ENCODE measurements at regions not wholly inside any gene's neighbourhood (a gene's known extent, or its start where the extent isn't known, plus 50 kb on each side); places are given as distances from the start of the nearest gene placed in this dataset.

DNA sequence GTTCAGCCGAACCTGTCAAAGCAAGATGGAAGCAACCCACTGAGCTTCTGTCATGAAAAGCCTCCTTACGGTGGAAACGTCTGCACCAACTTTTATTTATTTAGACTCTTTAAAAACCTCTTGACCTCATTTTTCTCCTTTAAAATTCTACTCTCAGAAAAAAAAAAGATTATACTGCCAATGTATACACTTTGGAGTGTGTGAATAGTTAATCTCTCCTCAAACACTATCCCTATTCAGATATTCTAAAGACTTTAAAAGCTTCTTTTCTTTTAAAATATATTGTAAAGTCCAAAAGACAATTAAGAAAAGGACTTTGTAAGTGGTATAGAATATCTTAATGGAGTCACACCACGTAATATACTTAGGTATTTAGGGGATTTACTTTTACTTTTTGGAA, 335.2 kb upstream of the SEMA3D start:
- H3K9me3 ChIP-seq (ENCODE audit: low read depth, low read length) = no peaks in the 10 kb centered on the region
- no peak overlapping the region for H3K9ac ChIP-seq (ENCODE audit: insufficient read length)
- no peaks in the 10 kb centered on the region for H3K36me3 ChIP-seq (ENCODE audit: insufficient read depth, low read length)
- no peak overlapping the region; the same call in 1 of the 2 replicates for H3K4me3 ChIP-seq
- no peak for DNase-seq (ENCODE audit: low read depth, low spot score)
- TF ChIP-seq FOXP2 (optimal IDR thresholded peaks at IDR 0.05; ENCODE audit: control extremely low read depth, extremely low read length, insufficient read depth) = no peak
- TF ChIP-seq POLR2AphosphoS5 (IDR thresholded peaks at IDR 0.05; ENCODE audit: borderline replicate concordance, low read depth, low read length) = no peak
- TF ChIP-seq EZH2 (IDR thresholded peaks at IDR 0.05) = no peak
- H3K27ac ChIP-seq = no peak overlapping the region

DNA sequence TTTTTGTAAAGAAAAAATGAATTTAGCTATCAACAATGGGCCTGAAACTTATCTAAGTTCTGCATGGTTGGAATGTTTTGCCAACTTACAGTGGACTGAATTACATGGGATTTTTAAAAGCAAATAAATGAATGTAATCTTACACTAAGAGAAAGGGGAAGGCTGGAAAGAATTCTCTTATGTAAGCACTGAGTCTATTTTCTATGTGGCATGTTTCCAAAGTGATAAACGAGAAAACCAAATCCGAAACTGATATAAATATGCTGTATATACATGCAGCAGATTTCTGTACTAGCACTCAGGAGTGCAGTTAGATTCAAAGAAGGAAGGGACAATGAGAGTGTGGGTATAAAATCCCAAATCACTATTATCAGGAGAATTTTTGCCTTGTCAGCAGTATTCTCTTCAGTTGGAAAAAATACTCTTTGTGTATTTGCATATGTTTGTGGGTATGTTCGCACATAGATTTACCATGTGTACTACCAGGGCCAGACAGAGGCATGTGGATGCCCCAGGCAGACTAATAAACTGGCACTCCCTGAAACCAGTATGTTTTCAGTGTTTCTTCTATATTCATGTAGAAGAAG, 334.3 kb upstream of the SEMA3D start:
- TF ChIP-seq FOXP2 (optimal IDR thresholded peaks at IDR 0.05; ENCODE audit: control extremely low read depth, extremely low read length, insufficient read depth) (no peak), POLR2AphosphoS5 (IDR thresholded peaks at IDR 0.05; ENCODE audit: borderline replicate concordance, low read depth, low read length) (no peak), EZH2 (IDR thresholded peaks at IDR 0.05) (no peak)
- Histone ChIP-seq H3K36me3 (ENCODE audit: insufficient read depth, low read length) (no peaks in the 10 kb centered on the region), H3K27ac (peak overlapping the region; percentile 75), H3K4me3 (peak overlapping the region; percentile 67), H3K9ac (ENCODE audit: insufficient read length) (peak overlapping the region; percentile 23), H3K9me3 (ENCODE audit: low read depth, low read length) (no peaks in the 10 kb centered on the region)
- no peak for DNase-seq (ENCODE audit: low read depth, low spot score)

DNA sequence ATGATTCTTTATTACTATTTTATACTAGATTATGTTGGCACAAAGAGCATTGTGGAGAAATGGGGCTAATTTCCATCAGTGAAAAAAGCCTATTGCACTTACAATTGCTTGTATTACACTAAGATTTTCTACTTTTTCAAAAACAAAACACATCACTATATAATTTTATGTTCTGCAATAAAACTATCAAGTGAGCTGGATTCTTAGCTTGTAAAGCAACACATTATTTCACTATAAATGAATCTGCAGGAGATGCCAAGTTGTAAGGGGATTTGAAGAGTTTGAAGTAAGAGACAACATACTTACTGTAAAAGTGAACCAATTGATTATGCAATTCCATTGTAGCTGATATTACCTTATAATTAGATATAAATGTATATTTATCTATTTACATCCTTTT, 333.3 kb upstream of the SEMA3D start:
- Histone ChIP-seq H3K9ac (ENCODE audit: insufficient read length) (no peak overlapping the region), H3K9me3 (ENCODE audit: low read depth, low read length) (no peaks in the 10 kb centered on the region), H3K4me3 (no peak overlapping the region), H3K36me3 (ENCODE audit: insufficient read depth, low read length) (no peaks in the 10 kb centered on the region), H3K27ac (no peak overlapping the region)
- no peak for DNase-seq (ENCODE audit: low read depth, low spot score)
- no peak for TF ChIP-seq POLR2AphosphoS5 (IDR thresholded peaks at IDR 0.05; ENCODE audit: borderline replicate concordance, low read depth, low read length)
- no peak for TF ChIP-seq EZH2 (IDR thresholded peaks at IDR 0.05)
- TF ChIP-seq FOXP2 (optimal IDR thresholded peaks at IDR 0.05; ENCODE audit: control extremely low read depth, extremely low read length, insufficient read depth) = no peak

DNA sequence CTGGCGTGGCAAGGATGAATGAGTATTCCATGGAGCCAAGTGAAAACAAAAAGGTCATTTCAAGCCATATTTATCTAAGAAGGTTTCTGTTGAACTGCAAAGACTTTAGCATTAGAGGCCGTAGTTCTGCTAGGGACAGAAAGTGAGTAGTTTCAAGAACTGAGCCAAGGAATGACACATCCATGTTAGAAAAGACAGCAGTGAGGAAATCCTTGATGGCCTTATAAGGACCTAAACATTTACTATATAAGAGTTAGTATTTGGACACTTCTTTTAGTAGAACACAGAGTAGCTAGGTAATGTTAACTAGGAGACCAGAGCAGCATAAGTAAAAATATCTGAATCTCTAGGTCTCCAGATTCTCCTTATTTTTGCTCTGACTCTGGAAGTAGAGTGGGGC, 329.8 kb upstream of the SEMA3D start:
- DNase-seq (ENCODE audit: low read depth, low spot score) = no peak
- Histone ChIP-seq H3K36me3 (ENCODE audit: insufficient read depth, low read length) (no peaks in the 10 kb centered on the region), H3K4me3 (no peak overlapping the region), H3K9me3 (ENCODE audit: low read depth, low read length) (no peaks in the 10 kb centered on the region), H3K27ac (no peak overlapping the region), H3K9ac (ENCODE audit: insufficient read length) (no peak overlapping the region)
- TF ChIP-seq EZH2 (IDR thresholded peaks at IDR 0.05) (no peak), POLR2AphosphoS5 (IDR thresholded peaks at IDR 0.05; ENCODE audit: borderline replicate concordance, low read depth, low read length) (no peak), FOXP2 (optimal IDR thresholded peaks at IDR 0.05; ENCODE audit: control extremely low read depth, extremely low read length, insufficient read depth) (no peak)

DNA sequence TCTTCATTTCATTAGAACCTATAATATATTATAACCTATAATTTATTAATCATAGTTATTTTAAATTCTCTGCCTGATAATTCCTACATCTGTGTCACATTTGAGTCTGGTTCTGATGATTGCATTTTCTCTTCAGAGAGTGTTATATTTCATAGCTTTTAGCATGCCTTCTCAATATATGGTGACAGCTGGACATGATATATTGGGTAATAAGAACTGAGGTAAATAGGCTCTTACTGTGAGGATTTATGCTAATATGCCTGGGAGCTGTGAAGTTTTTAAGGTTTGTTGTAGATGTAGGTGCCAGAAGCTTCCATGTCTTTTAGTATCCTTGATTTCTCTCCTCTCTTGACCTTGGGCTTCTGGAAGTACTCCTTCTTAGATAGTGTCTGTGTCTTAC, 325.9 kb upstream of the SEMA3D start:
- H3K4me3 ChIP-seq = no peak overlapping the region
- H3K9me3 ChIP-seq (ENCODE audit: low read depth, low read length) = no peaks in the 10 kb centered on the region
- H3K9ac ChIP-seq (ENCODE audit: insufficient read length) = no peak overlapping the region
- no peaks in the 10 kb centered on the region for H3K36me3 ChIP-seq (ENCODE audit: insufficient read depth, low read length)
- no peak for DNase-seq (ENCODE audit: low read depth, low spot score)
- H3K27ac ChIP-seq = no peak overlapping the region
- no peak for TF ChIP-seq POLR2AphosphoS5 (IDR thresholded peaks at IDR 0.05; ENCODE audit: borderline replicate concordance, low read depth, low read length)

DNA sequence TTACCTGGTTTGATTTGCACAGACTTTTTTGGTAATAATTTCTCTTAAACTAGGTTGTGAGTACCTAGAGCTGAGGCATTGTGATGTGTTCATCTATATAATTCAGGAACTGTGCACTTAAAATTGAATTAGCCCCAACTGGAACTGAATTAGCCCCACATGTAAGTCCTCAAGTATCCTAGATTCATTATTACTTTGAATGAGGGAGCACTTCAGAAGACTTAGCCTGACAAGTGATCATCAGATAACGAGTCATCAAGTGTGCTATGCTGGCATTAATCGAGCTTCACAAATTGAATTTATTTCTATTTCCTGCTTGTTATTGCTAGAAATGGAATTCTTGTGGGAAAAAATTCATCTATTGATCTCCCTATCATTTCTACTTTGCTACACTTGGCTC, 323.4 kb upstream of the SEMA3D start:
- no peak for DNase-seq (ENCODE audit: low read depth, low spot score)
- TF ChIP-seq EZH2 (IDR thresholded peaks at IDR 0.05) = no peak
- TF ChIP-seq POLR2AphosphoS5 (IDR thresholded peaks at IDR 0.05; ENCODE audit: borderline replicate concordance, low read depth, low read length) = peak; percentile 58; the same call in 1 of the 2 replicates
- no peak overlapping the region for H3K27ac ChIP-seq
- H3K9me3 ChIP-seq (ENCODE audit: low read depth, low read length) = no peaks in the 10 kb centered on the region
- no peak overlapping the region for H3K9ac ChIP-seq (ENCODE audit: insufficient read length)
- no peak overlapping the region for H3K4me3 ChIP-seq
- H3K36me3 ChIP-seq (ENCODE audit: insufficient read depth, low read length) = no peaks in the 10 kb centered on the region

DNA sequence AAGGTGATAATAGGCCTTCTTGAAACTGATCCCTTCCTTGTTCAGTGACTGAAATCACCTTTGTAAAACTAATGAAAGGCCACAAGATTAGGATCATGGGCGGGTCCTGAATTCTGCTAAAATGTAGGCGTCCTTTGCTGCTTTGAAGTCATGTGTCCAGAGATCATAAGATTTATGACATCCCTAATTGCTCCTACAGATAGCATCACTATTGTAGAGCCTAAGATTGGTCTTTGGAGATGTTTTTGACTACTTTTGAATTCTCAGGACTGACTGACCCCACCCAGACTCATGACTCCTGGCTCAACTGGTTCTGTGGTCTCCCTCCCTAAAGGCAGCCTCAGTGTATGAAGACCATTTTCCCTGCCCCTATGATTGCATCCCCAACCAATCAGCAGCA, 322.6 kb upstream of the SEMA3D start:
- H3K9me3 ChIP-seq (ENCODE audit: low read depth, low read length) = no peaks in the 10 kb centered on the region
- H3K9ac ChIP-seq (ENCODE audit: insufficient read length) = no peak overlapping the region
- no peak for TF ChIP-seq FOXP2 (optimal IDR thresholded peaks at IDR 0.05; ENCODE audit: control extremely low read depth, extremely low read length, insufficient read depth)
- no peak for TF ChIP-seq POLR2AphosphoS5 (IDR thresholded peaks at IDR 0.05; ENCODE audit: borderline replicate concordance, low read depth, low read length)
- no peak for TF ChIP-seq EZH2 (IDR thresholded peaks at IDR 0.05)
- H3K27ac ChIP-seq = no peak overlapping the region
- DNase-seq (ENCODE audit: low read depth, low spot score) = no peak
- H3K36me3 ChIP-seq (ENCODE audit: insufficient read depth, low read length) = no peaks in the 10 kb centered on the region
- no peak overlapping the region for H3K4me3 ChIP-seq

DNA sequence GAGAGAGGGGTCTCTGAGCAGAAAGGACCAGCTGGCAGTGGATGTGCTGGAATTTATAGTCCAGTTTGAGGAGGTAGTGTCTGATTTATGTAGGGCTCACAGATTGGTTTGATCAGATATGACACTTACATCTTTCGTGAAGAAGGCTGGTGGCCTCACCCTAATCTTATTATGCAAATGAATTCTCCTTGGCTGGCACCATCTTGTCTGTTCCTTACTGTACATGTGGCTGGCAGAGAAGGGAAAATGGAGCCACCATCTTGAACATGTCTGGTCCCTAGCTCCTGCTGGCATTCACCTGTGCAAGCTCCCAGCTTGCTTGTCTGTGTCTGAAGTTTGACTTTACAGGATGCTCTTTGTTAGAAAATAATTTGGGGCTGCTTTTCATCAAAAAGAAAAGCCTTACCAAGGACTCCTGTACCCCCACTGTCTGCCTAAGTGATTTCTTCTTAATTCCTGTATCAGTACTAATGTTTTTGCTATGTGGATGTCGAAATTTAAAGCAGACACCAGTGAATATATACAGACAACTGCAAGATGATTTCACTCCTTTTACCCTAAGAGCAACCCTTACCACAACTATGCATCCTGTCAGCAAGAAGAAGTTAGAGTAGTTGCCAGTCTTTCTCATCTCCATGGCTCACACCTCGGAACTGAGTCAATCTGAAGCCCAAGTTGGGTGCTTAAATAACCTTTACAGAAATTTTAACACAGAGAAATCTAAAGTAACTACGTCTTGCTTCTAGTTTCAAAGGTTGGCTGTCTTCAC, 322.0 kb upstream of the SEMA3D start:
- H3K4me3 ChIP-seq = no peak overlapping the region
- H3K9ac ChIP-seq (ENCODE audit: insufficient read length) = no peak overlapping the region
- no peak for DNase-seq (ENCODE audit: low read depth, low spot score)
- H3K9me3 ChIP-seq (ENCODE audit: low read depth, low read length) = no peaks in the 10 kb centered on the region
- H3K36me3 ChIP-seq (ENCODE audit: insufficient read depth, low read length) = no peaks in the 10 kb centered on the region
- TF ChIP-seq POLR2AphosphoS5 (IDR thresholded peaks at IDR 0.05; ENCODE audit: borderline replicate concordance, low read depth, low read length) (no peak), FOXP2 (optimal IDR thresholded peaks at IDR 0.05; ENCODE audit: control extremely low read depth, extremely low read length, insufficient read depth) (no peak), EZH2 (IDR thresholded peaks at IDR 0.05) (no peak)
- no peak overlapping the region for H3K27ac ChIP-seq

DNA sequence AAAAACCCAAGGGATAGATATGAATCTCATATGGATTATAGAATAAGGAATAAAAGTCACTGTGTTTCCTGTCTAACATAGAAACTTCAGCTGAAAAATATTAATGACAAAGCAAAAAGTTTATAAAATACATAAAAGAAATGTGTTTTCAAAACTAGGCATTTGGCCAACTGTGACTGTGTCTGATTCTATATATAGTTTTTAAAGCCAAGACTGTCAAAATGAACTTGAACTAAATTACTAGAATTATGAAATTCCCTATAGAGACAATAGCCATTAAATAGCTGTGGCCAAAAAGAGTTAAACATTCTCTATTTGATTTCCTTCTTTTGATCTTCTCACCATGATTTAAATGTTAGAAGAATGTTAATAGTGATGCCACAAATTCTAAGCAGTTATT, 311.2 kb upstream of the SEMA3D start:
- Histone ChIP-seq H3K9me3 (ENCODE audit: low read depth, low read length) (no peaks in the 10 kb centered on the region), H3K27ac (peak overlapping the region; percentile 65; the same call in 1 of the 2 replicates), H3K4me3 (peak overlapping the region; percentile 57), H3K36me3 (ENCODE audit: insufficient read depth, low read length) (no peaks in the 10 kb centered on the region), H3K9ac (ENCODE audit: insufficient read length) (no peak overlapping the region)
- peak; percentile 97 for DNase-seq (ENCODE audit: low read depth, low spot score)
- TF ChIP-seq EZH2 (IDR thresholded peaks at IDR 0.05) (no peak), POLR2AphosphoS5 (IDR thresholded peaks at IDR 0.05; ENCODE audit: borderline replicate concordance, low read depth, low read length) (peak; percentile 59; the same call in 1 of the 2 replicates)

Data from SK-N-MC (cell line).